Activated T-cell treated with anti-CD3 and anti-CD28 coated beads, Interleukin-2, amount 50 U/mL, for 4 hours (primary cell): ENCODE measurements at regions not wholly inside any gene's neighbourhood (a gene's known extent, or its start where the extent isn't known, plus 50 kb on each side); places are given as distances from the start of the nearest gene placed in this dataset.

ENCODE experiments used
- ATAC-seq, 2 donors: fragments of 200-7000 bp; cut with Tn5 transposase; one replicate each; pipeline ENCODE4 v1.10.0; 2021
- DNase-seq: peaks from one replicate; pipeline ENCODE4 v3.0.0-alpha.2; 2020
- H3K27me3 Mint-ChIP-seq: one replicate; pipeline ENCODE4 v1.8.0; 2021; ENCODE audit warnings: low read depth, mixed read lengths
- H3K36me3 Mint-ChIP-seq: one replicate; pipeline ENCODE4 v1.8.0; 2022; ENCODE audit warnings: mixed read lengths; ENCODE audit not compliant: insufficient read depth
- H3K4me1 Mint-ChIP-seq: one replicate; pipeline ENCODE4 v1.8.0; 2021; ENCODE audit warnings: low read depth, mixed read lengths
- H3K4me3 Mint-ChIP-seq: one replicate; pipeline ENCODE4 v1.8.0; 2021; ENCODE audit warnings: mild to moderate bottlenecking, moderate library complexity, mixed read lengths
- H3K9me3 Mint-ChIP-seq: one replicate; pipeline ENCODE4 v1.8.0; 2021; ENCODE audit warnings: mixed read lengths

- Mint-ChIP-seq H3K36me3 (no peaks in the 10 kb centered on the region), H3K9me3 (no peaks in the 10 kb centered on the region), H3K4me1 (no peaks in the 10 kb centered on the region), H3K27me3 (peaks cover 4% of the 10 kb centered on the region), H3K4me3 (no peak overlapping the region)
- DNase-seq (no peak), ATAC-seq (no peak)
These were observed 58.3 kb upstream of the PACRGL start for GRCh38 chr4:20641976-20642375.

- H3K36me3 Mint-ChIP-seq = no peaks in the 10 kb centered on the region
- H3K27me3 Mint-ChIP-seq = peaks cover 6% of the 10 kb centered on the region
- H3K4me1 Mint-ChIP-seq = no peaks in the 10 kb centered on the region
- no peak overlapping the region for H3K4me3 Mint-ChIP-seq
- no peaks in the 10 kb centered on the region for H3K9me3 Mint-ChIP-seq
- DNase-seq (no peak), ATAC-seq (no peak)
These were observed 56.6 kb upstream of the PACRGL start for GRCh38 chr4:20643631-20644030.

GRCh38 chr4:20645236-20645635, 55.0 kb upstream of the PACRGL start:
- no peak for ATAC-seq
- no peaks in the 10 kb centered on the region for H3K9me3 Mint-ChIP-seq
- DNase-seq = no peak
- no peaks in the 10 kb centered on the region for H3K4me1 Mint-ChIP-seq
- no peaks in the 10 kb centered on the region for H3K36me3 Mint-ChIP-seq
- no peak overlapping the region for H3K4me3 Mint-ChIP-seq
- peaks cover 5% of the 10 kb centered on the region for H3K27me3 Mint-ChIP-seq

GRCh38 chr4:20646287-20646686, 54.0 kb upstream of the PACRGL start:
- Mint-ChIP-seq H3K27me3 (peaks cover 5% of the 10 kb centered on the region), H3K9me3 (no peaks in the 10 kb centered on the region), H3K4me1 (no peaks in the 10 kb centered on the region), H3K4me3 (no peak overlapping the region), H3K36me3 (no peaks in the 10 kb centered on the region)
- no peak for DNase-seq
- no peak for ATAC-seq
